Psoas muscle (tissue), 7 donors: ENCODE measurements at regions not wholly inside any gene's neighbourhood (a gene's known extent, or its start where the extent isn't known, plus 50 kb on each side); places are given as distances from the start of the nearest gene placed in this dataset.

Source experiments
- ATAC-seq, 4 donors: fragments of 200-7000 bp; cut with Tn5 transposase; one replicate each; pipeline ENCODE4 v1.9.1; 2020; ENCODE audit warnings: moderate library complexity in 3 of 4, mild to moderate bottlenecking in 2 of 4
- DNase-seq, 2 donors: peaks; one replicate each; pipeline ENCODE4 v3.0.0-alpha.2; 2020
- H3K27ac ChIP-seq: fragments of 200-600 bp; one replicate; pipeline ENCODE4 v1.8.0; 2022
- H3K27me3 ChIP-seq, 3 donors: fragments of 200-600 bp in 1 of 3; one replicate each; pipeline versions ENCODE4 v1.6.1 to v1.8.0; 2013 to 2022; ENCODE audit warnings: low read length in 2 of 3, mild to moderate bottlenecking in 2 of 3, moderate library complexity in 1 of 3; ENCODE audit not compliant: insufficient read depth in 3 of 3
- H3K36me3 ChIP-seq, 2 donors: fragments of 200-600 bp in 1 of 2; one replicate each; pipeline versions ENCODE4 v1.6.1 to v1.8.0; 2013 to 2022; ENCODE audit warnings: low read depth in 1 of 2, mild to moderate bottlenecking in 1 of 2, moderate library complexity in 1 of 2; ENCODE audit not compliant: insufficient read depth in 1 of 2
- H3K4me1 ChIP-seq: fragments of 200-600 bp; one replicate; pipeline ENCODE4 v1.8.0; 2022
- H3K4me3 ChIP-seq: fragments of 200-600 bp; one replicate; pipeline ENCODE4 v1.8.0; 2022; ENCODE audit warnings: mild to moderate bottlenecking
- H3K9me3 ChIP-seq: fragments of 200-600 bp; one replicate; pipeline ENCODE4 v1.8.0; 2022
- CTCF ChIP-seq: fragments of 200-600 bp; IDR thresholded peaks from one replicate; pipeline ENCODE4 v1.8.0; 2022; ENCODE audit warnings: antibody characterized with exemption
- WGBS, 3 donors: extraction: QIAGEN DNeasy Blood & Tissue Kit; methylation state at CpG; one replicate each; pipeline versions ENCODE4 v1.1.6 to v1.1.7; 2013; 5-methylcytosine and 5-hydroxymethylcytosine counted together
- intact Hi-C, 2 donors: fragments of 100-400 bp; cut with DNase I; formaldehyde crosslinking; loops; one replicate each; pipeline versions ENCODE4 v1.11.0 to v1.14.2; 2022
- donor health status: healthy with polysubstance abuse.
- donor health status: DM: no; HTN: no; CAD: no; lungs with moderate emphysema.
- donor health status: Bipolar disorder and iron deficiency.
- donor health status: healthy.
- donor health status: DM: yes; HTN: yes; CAD: no.
- donor health status: DM: no; HTN: no; CAD: no.
- donor health status: DM: yes; HTN: yes; CAD: no.

- no peak overlapping the region for H3K27ac ChIP-seq
- no peaks in the 10 kb centered on the region for H3K9me3 ChIP-seq
- H3K4me3 ChIP-seq = no peak overlapping the region
- H3K27me3 ChIP-seq = peaks cover 0 to 2% (median 0%) of the 10 kb centered on the region in 3 donors
- ATAC-seq (no peak), DNase-seq (no peak)
- no peaks in the 10 kb centered on the region for H3K4me1 ChIP-seq
- TF ChIP-seq CTCF = no peak
- H3K36me3 ChIP-seq = no peaks in the 10 kb centered on the region
- intact Hi-C loops = no loop called here
These were observed 193.6 kb upstream of the SATB1 start for GRCh38 chr3:18618723-18619122.

GRCh38 chr3:18611991-18612390 lies 186.9 kb upstream of the SATB1 start:
- WGBS, 3 donors = 78 to 92% (median 80%) methylated on average over 1 of the region's 1 CpG
- TF ChIP-seq CTCF = no peak
- no peaks in the 10 kb centered on the region for H3K27me3 ChIP-seq
- DNase-seq = no peak
- no peak overlapping the region for H3K27ac ChIP-seq
- no peak overlapping the region for H3K4me3 ChIP-seq
- no peaks in the 10 kb centered on the region for H3K4me1 ChIP-seq
- ATAC-seq = no peak
- intact Hi-C loops = no loop called here
- H3K36me3 ChIP-seq = no peaks in the 10 kb centered on the region
- peaks cover 6% of the 10 kb centered on the region for H3K9me3 ChIP-seq

GRCh38 chr3:18609187-18609586 lies 184.0 kb upstream of the SATB1 start:
- DNase-seq (no peak), ATAC-seq (no peak)
- no peaks in the 10 kb centered on the region for H3K4me1 ChIP-seq
- H3K9me3 ChIP-seq = peaks cover 6% of the 10 kb centered on the region
- no peaks in the 10 kb centered on the region for H3K36me3 ChIP-seq
- 75 to 83% (median 76%) methylated on average over 4 of the region's 4 CpGs for WGBS, 3 donors
- H3K27ac ChIP-seq = no peak overlapping the region
- no peaks in the 10 kb centered on the region for H3K27me3 ChIP-seq
- intact Hi-C loops = no loop called here
- H3K4me3 ChIP-seq = no peak overlapping the region
- no peak for TF ChIP-seq CTCF

- no peak for TF ChIP-seq CTCF
- intact Hi-C loops = no loop called here
- H3K36me3 ChIP-seq = no peaks in the 10 kb centered on the region
- WGBS, 3 donors = 77 to 92% (median 91%) methylated on average over 4 of the region's 4 CpGs
- H3K4me1 ChIP-seq = no peaks in the 10 kb centered on the region
- H3K4me3 ChIP-seq = no peak overlapping the region
- H3K9me3 ChIP-seq = no peaks in the 10 kb centered on the region
- ATAC-seq = no peak
- no peak overlapping the region for H3K27ac ChIP-seq
- DNase-seq = no peak
- H3K27me3 ChIP-seq = no peaks in the 10 kb centered on the region
These were observed 172.8 kb upstream of the SATB1 start for GRCh38 chr3:18597919-18598318.

GRCh38 chr3:18593231-18593630 lies 168.1 kb upstream of the SATB1 start:
- no peak for TF ChIP-seq CTCF
- intact Hi-C loops = no loop called here

More at GRCh38 chr3:18593231-18593630, 168.1 kb upstream of the SATB1 start:
- H3K9me3 ChIP-seq = no peaks in the 10 kb centered on the region
- no peak for ATAC-seq
- WGBS, 3 donors = 0 to 48% (median 0%) methylated on average over 1 of the region's 1 CpG
- H3K27me3 ChIP-seq = no peaks in the 10 kb centered on the region
- no peaks in the 10 kb centered on the region for H3K36me3 ChIP-seq
- DNase-seq = no peak
- no peak overlapping the region for H3K4me3 ChIP-seq
- no peak overlapping the region for H3K27ac ChIP-seq
- H3K4me1 ChIP-seq = no peaks in the 10 kb centered on the region
